ENCODE measurements at regions not wholly inside any gene's neighbourhood (a gene's known extent, or its start where the extent isn't known, plus 50 kb on each side); places are given as distances from the start of the nearest gene placed in this dataset.

DNA sequence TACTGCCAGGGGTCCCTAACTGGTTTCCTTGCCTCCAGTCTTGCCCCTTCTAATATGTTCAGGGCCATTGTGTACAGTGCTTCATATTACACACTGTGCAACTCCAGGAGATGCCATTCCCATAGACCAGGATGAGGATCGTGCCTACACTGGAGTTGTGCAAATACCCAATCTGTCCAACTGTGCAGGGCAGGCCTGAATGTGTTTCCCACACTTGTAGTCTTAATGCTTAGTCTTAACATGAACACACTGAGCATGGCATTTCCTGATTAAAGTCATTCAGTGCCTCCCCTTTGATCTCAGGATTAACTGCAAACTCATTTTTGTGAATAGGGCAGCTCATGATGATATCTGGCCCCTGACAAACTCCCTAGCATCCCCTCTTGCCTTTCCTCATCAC is 165.5 kb downstream of the TTC8 start:
- no peak overlapping the region for H2AFZ ChIP-seq (ENCODE audit: low read depth, low read length)

DNA sequence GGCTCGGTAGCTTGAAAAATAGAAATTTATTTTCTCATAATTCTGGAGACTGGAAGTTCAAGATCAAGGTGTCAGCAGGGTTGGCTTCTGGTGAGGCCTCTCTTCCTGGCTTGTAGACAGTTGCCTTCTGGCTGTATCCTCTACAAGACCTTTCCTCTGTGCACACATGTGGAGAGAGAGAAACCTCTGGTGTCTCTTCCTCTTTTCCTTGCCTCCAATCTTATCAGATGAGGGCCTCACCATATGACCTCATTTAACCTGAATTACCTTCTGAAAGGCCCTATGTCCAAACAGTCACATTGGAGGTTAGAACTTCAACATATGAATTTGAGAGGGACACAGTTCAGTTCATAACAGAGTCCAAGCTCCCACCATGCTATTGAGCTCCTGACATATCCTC is 166.4 kb downstream of the TTC8 start:
- Histone ChIP-seq H3K4me3 (ENCODE audit: low read length) (no peak overlapping the region), H2AFZ (ENCODE audit: low read depth, low read length) (no peak overlapping the region), H3K27ac (ENCODE audit: low read length) (no peak overlapping the region), H3K9me3 (ENCODE audit: low read length) (no peaks in the 10 kb centered on the region), H3F3A (ENCODE audit: insufficient read depth, low read length, poor library complexity, severe bottlenecking) (no peaks in the 10 kb centered on the region), H3K9ac (ENCODE audit: low read length) (no peak overlapping the region), H3K36me3 (ENCODE audit: insufficient read depth, low read length) (no peaks in the 10 kb centered on the region), H4K20me1 (ENCODE audit: insufficient read depth) (no peaks in the 10 kb centered on the region), H3K27me3 (ENCODE audit: insufficient read depth, low read depth, low read length) (no peaks in the 10 kb centered on the region), H3K79me2 (replicated peaks; ENCODE audit: insufficient read depth, low read length) (no peaks in the 10 kb centered on the region), H3K9me2 (ENCODE audit: insufficient read depth, low read length) (no peaks in the 10 kb centered on the region), H3K4me2 (ENCODE audit: low read length) (no peak overlapping the region)
- TF ChIP-seq MXI1 (conservative IDR thresholded peaks at IDR 0.05; ENCODE audit: poor library complexity, severe bottlenecking) (no peak), TAF1 (IDR thresholded peaks at IDR 0.05; ENCODE audit: low read depth) (no peak), POLR2AphosphoS5 (IDR thresholded peaks at IDR 0.05) (no peak)

More for the DNA sequence above, 165.5 kb downstream of the TTC8 start:
- no peak for TF ChIP-seq RAD21 (conservative IDR thresholded peaks at IDR 0.05)
- TF ChIP-seq, protein P1, sequence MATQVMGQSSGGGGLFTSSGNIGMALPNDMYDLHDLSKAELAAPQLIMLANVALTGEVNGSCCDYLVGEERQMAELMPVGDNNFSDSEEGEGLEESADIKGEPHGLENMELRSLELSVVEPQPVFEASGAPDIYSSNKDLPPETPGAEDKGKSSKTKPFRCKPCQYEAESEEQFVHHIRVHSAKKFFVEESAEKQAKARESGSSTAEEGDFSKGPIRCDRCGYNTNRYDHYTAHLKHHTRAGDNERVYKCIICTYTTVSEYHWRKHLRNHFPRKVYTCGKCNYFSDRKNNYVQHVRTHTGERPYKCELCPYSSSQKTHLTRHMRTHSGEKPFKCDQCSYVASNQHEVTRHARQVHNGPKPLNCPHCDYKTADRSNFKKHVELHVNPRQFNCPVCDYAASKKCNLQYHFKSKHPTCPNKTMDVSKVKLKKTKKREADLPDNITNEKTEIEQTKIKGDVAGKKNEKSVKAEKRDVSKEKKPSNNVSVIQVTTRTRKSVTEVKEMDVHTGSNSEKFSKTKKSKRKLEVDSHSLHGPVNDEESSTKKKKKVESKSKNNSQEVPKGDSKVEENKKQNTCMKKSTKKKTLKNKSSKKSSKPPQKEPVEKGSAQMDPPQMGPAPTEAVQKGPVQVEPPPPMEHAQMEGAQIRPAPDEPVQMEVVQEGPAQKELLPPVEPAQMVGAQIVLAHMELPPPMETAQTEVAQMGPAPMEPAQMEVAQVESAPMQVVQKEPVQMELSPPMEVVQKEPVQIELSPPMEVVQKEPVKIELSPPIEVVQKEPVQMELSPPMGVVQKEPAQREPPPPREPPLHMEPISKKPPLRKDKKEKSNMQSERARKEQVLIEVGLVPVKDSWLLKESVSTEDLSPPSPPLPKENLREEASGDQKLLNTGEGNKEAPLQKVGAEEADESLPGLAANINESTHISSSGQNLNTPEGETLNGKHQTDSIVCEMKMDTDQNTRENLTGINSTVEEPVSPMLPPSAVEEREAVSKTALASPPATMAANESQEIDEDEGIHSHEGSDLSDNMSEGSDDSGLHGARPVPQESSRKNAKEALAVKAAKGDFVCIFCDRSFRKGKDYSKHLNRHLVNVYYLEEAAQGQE (IDR thresholded peaks at IDR 0.05; ENCODE audit: borderline replicate concordance), result no peak
- no peak for TF ChIP-seq TAF1 (IDR thresholded peaks at IDR 0.05; ENCODE audit: low read depth)
- no peak for TF ChIP-seq SMC3 (conservative IDR thresholded peaks at IDR 0.05; ENCODE audit: poor library complexity)
- TF ChIP-seq EZH2 (IDR thresholded peaks at IDR 0.05; ENCODE audit: borderline replicate concordance, insufficient read depth, low read length, poor library complexity, severe bottlenecking), result no peak
- TF ChIP-seq POLR2AphosphoS5 (IDR thresholded peaks at IDR 0.05), result no peak
- TF ChIP-seq MXI1 (conservative IDR thresholded peaks at IDR 0.05; ENCODE audit: poor library complexity, severe bottlenecking), result no peak
- TF ChIP-seq, protein P2, sequence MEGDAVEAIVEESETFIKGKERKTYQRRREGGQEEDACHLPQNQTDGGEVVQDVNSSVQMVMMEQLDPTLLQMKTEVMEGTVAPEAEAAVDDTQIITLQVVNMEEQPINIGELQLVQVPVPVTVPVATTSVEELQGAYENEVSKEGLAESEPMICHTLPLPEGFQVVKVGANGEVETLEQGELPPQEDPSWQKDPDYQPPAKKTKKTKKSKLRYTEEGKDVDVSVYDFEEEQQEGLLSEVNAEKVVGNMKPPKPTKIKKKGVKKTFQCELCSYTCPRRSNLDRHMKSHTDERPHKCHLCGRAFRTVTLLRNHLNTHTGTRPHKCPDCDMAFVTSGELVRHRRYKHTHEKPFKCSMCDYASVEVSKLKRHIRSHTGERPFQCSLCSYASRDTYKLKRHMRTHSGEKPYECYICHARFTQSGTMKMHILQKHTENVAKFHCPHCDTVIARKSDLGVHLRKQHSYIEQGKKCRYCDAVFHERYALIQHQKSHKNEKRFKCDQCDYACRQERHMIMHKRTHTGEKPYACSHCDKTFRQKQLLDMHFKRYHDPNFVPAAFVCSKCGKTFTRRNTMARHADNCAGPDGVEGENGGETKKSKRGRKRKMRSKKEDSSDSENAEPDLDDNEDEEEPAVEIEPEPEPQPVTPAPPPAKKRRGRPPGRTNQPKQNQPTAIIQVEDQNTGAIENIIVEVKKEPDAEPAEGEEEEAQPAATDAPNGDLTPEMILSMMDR (IDR thresholded peaks at IDR 0.05; ENCODE audit: poor library complexity, severe bottlenecking), result no peak
- no peak for TF ChIP-seq EP300 (conservative IDR thresholded peaks at IDR 0.05; ENCODE audit: poor library complexity, severe bottlenecking)
- Histone ChIP-seq H4K20me1 (ENCODE audit: insufficient read depth) (no peaks in the 10 kb centered on the region), H3K36me3 (ENCODE audit: insufficient read depth, low read length) (no peaks in the 10 kb centered on the region), H3K4me3 (ENCODE audit: low read length) (no peak overlapping the region), H3K27me3 (ENCODE audit: insufficient read depth, low read depth, low read length) (no peaks in the 10 kb centered on the region), H3K9ac (ENCODE audit: low read length) (no peak overlapping the region), H3K9me3 (ENCODE audit: low read length) (no peaks in the 10 kb centered on the region), H3K79me2 (replicated peaks; ENCODE audit: insufficient read depth, low read length) (no peaks in the 10 kb centered on the region), H3K27ac (ENCODE audit: low read length) (no peak overlapping the region), H3K9me2 (ENCODE audit: insufficient read depth, low read length) (no peaks in the 10 kb centered on the region), H3F3A (ENCODE audit: insufficient read depth, low read length, poor library complexity, severe bottlenecking) (no peaks in the 10 kb centered on the region), H3K4me2 (ENCODE audit: low read length) (no peak overlapping the region)

DNA sequence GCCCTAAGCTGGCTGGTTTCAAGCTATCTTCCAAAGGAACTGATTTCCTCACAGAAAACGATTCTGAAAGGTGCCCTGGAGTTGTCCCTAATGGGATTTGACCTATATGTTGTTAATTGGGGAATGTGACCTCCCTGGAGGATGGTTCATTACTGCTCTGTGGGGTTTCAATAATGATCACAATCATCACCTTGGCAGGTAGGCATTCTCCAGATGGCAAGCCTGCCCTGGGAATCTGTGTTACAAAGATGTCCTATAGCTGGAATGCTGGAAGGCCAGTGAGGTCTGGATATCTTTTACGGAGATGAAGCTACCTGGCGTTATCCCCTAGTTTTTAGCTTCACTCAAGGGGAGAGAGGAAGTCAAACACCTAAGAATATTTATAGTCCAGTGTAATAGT is 167.6 kb downstream of the TTC8 start:
- no peak overlapping the region for H3K4me3 ChIP-seq (ENCODE audit: low read length)
- H2AFZ ChIP-seq (ENCODE audit: low read depth, low read length), result no peak overlapping the region
- H3K4me2 ChIP-seq (ENCODE audit: low read length), result no peak overlapping the region
- H3K9ac ChIP-seq (ENCODE audit: low read length), result no peak overlapping the region
- H3K79me2 ChIP-seq (replicated peaks; ENCODE audit: insufficient read depth, low read length), result no peaks in the 10 kb centered on the region
- H3K27me3 ChIP-seq (ENCODE audit: insufficient read depth, low read depth, low read length), result no peaks in the 10 kb centered on the region
- H3K9me3 ChIP-seq (ENCODE audit: low read length), result no peaks in the 10 kb centered on the region
- no peak for TF ChIP-seq MXI1 (conservative IDR thresholded peaks at IDR 0.05; ENCODE audit: poor library complexity, severe bottlenecking)
- no peaks in the 10 kb centered on the region for H4K20me1 ChIP-seq (ENCODE audit: insufficient read depth)
- H3F3A ChIP-seq (ENCODE audit: insufficient read depth, low read length, poor library complexity, severe bottlenecking), result no peaks in the 10 kb centered on the region
- H3K27ac ChIP-seq (ENCODE audit: low read length), result no peak overlapping the region
- H3K9me2 ChIP-seq (ENCODE audit: insufficient read depth, low read length), result no peaks in the 10 kb centered on the region
- H3K36me3 ChIP-seq (ENCODE audit: insufficient read depth, low read length), result no peaks in the 10 kb centered on the region

All from neural cell (in vitro differentiated cells).